ENCODE measurements at regions not wholly inside any gene's neighbourhood (a gene's known extent, or its start where the extent isn't known, plus 50 kb on each side); places are given as distances from the start of the nearest gene placed in this dataset.

- TF ChIP-seq CTCF (IDR thresholded peaks at IDR 0.05; ENCODE audit: insufficient read depth, low read length): no peak
- TF ChIP-seq POLR2AphosphoS5 (IDR thresholded peaks at IDR 0.05; ENCODE audit: low read depth): no peak
- TF ChIP-seq GABPA (IDR thresholded peaks at IDR 0.05; ENCODE audit: low read depth): no peak
- TF ChIP-seq REST (IDR thresholded peaks at IDR 0.05; ENCODE audit: insufficient replicate concordance, low read depth): no peak
These were observed 110.2 kb downstream of the TBXT start for GRCh38 chr6:166057431-166057830.

All from HL-60 (cell line).